Testis (tissue), 2 donors: ENCODE measurements at regions not wholly inside any gene's neighbourhood (a gene's known extent, or its start where the extent isn't known, plus 50 kb on each side); places are given as distances from the start of the nearest gene placed in this dataset.
"Not testable (repeated sequence)": the region's sequence is repeated elsewhere in the genome, so short reads cannot be mapped to it uniquely, and the experiment has no call there.

Experiments
- DNase-seq: peaks from one replicate; pipeline ENCODE4 v3.0.0-alpha.2; 2019
- H3K27ac ChIP-seq, 2 donors: fragments of 200-600 bp; sonication (generic); one replicate each; pipeline ENCODE4 v1.5.1; 2019
- H3K27me3 ChIP-seq: fragments of 200-600 bp; sonication (generic); one replicate; pipeline ENCODE4 v1.5.1; 2019
- H3K36me3 ChIP-seq: fragments of 200-600 bp; sonication (generic); one replicate; pipeline ENCODE4 v1.5.1; 2017; ENCODE audit warnings: low read depth; ENCODE audit errors: missing control alignments
- H3K4me1 ChIP-seq: fragments of 200-600 bp; sonication (generic); one replicate; pipeline ENCODE4 v1.5.1; 2019
- H3K4me3 ChIP-seq, 2 donors: fragments of 200-600 bp; sonication (generic); one replicate each; pipeline ENCODE4 v1.5.1; 2017 to 2019
- H3K9me3 ChIP-seq: fragments of 200-600 bp; sonication (generic); one replicate; pipeline ENCODE4 v1.5.1; 2017
- CTCF ChIP-seq, 3 experiments: fragments of 450-650 bp in 2 of 3; fragments of 200-600 bp in 1 of 3; sonication (generic) in 1 of 3; IDR thresholded peaks; one replicate each; pipeline ENCODE4 v1.5.1; 2016 to 2019; ENCODE audit warnings: antibody characterized with exemption in 3 of 3, mild to moderate bottlenecking in 2 of 3, moderate library complexity in 1 of 3
- POLR2A ChIP-seq: fragments of 450-650 bp; IDR thresholded peaks from one replicate; pipeline ENCODE4 v1.6.1; 2017; ENCODE audit warnings: antibody characterized with exemption, mild to moderate bottlenecking, moderate library complexity
- WGBS, 2 donors: methylation state at CpG; one replicate each; pipeline ENCODE4 v1.1.5; 2018; 5-methylcytosine and 5-hydroxymethylcytosine counted together
- intact Hi-C: fragments of 100-400 bp; cut with DNase I; formaldehyde crosslinking; loops from one replicate; pipeline ENCODE4 v1.15.1; 2023; ENCODE audit warnings: low total_unique reads

GRCh38 chr22:47304191-47304831, 541.9 kb downstream of the TBC1D22A start:
- no peaks in the 10 kb centered on the region for H3K36me3 ChIP-seq
- WGBS, 2 donors = 93 to 94% methylated on average over 5 to 22 of the region's 22 CpGs
- DNase-seq = no peak
- intact Hi-C loops = no loop called here
- no peak for TF ChIP-seq POLR2A
- TF ChIP-seq CTCF (IDR thresholded peaks at IDR 0.05) = no peak
- H3K27ac ChIP-seq = no peak overlapping the region
- peaks cover 4% of the 10 kb centered on the region for H3K4me1 ChIP-seq
- H3K4me3 ChIP-seq = no peak overlapping the region
- H3K27me3 ChIP-seq = no peaks in the 10 kb centered on the region
- H3K9me3 ChIP-seq = no peaks in the 10 kb centered on the region

DNA sequence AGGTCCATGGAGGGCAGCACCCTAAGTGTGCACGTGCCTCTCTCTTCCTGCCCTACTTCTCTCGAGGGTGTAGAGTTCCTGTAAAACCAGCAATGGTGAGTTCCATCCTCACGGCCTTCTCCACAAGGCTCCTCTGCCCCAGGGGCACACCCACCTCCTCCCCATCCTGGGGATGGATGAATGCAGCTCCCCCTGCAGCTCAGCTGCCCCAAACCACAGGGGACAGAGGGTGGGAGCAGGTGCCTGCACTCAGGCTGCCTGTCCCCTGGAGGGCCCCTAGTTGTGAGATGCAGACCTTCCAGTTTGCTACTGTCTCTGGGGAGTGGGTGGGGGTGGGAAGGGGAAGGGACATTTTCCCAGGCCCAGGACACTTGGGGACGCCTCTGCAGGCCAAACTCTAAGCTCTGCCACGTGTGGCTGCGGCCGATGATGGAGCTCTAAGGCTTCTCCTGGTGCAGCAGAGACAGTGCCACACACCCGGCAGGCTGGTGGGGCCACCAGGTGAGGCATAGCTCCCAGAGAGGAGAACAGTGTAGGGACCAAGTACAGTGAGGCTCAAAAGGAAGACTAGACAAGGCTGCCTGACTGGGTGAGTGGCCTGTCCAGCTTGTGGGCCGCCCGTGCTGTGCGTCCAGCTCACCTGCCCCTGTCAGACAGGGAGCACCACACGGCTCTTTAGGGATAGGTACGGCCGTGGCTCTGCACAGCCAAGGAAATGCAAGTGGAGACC, 540.9 kb downstream of the TBC1D22A start:
- 89 to 94% methylated on average over 11 to 14 of the region's 14 CpGs for WGBS, 2 donors
- Histone ChIP-seq H3K4me1 (peaks cover 4% of the 10 kb centered on the region), H3K27ac (no peak overlapping the region), H3K9me3 (no peaks in the 10 kb centered on the region), H3K4me3 (no peak overlapping the region), H3K27me3 (no peaks in the 10 kb centered on the region), H3K36me3 (no peaks in the 10 kb centered on the region)
- no peak for TF ChIP-seq POLR2A
- TF ChIP-seq CTCF (IDR thresholded peaks at IDR 0.05) = no peak
- intact Hi-C loops = no loop called here
- no peak for DNase-seq

GRCh38 chr22:47302587-47302986, 540.1 kb downstream of the TBC1D22A start:
- WGBS, 2 donors = 96 to 98% methylated on average over 1 of the region's 1 CpG

GRCh38 chr22:47301820-47302475, 539.5 kb downstream of the TBC1D22A start:
- no peak for DNase-seq
- Histone ChIP-seq H3K27ac (no peak overlapping the region), H3K27me3 (no peaks in the 10 kb centered on the region), H3K4me3 (no peak overlapping the region), H3K4me1 (no peaks in the 10 kb centered on the region), H3K9me3 (no peaks in the 10 kb centered on the region), H3K36me3 (no peaks in the 10 kb centered on the region)
- WGBS, 2 donors = 88 to 91% methylated on average over 8 to 13 of the region's 13 CpGs
- intact Hi-C loops = no loop called here
- TF ChIP-seq CTCF (IDR thresholded peaks at IDR 0.05) = no peak
- TF ChIP-seq POLR2A = no peak

More at GRCh38 chr22:47302587-47302986, 540.1 kb downstream of the TBC1D22A start:
- H3K4me1 ChIP-seq, intact Hi-C loops, H3K27ac ChIP-seq, H3K4me3 ChIP-seq, H3K27me3 ChIP-seq, H3K36me3 ChIP-seq, DNase-seq, H3K9me3 ChIP-seq: not testable (repeated sequence)

DNA sequence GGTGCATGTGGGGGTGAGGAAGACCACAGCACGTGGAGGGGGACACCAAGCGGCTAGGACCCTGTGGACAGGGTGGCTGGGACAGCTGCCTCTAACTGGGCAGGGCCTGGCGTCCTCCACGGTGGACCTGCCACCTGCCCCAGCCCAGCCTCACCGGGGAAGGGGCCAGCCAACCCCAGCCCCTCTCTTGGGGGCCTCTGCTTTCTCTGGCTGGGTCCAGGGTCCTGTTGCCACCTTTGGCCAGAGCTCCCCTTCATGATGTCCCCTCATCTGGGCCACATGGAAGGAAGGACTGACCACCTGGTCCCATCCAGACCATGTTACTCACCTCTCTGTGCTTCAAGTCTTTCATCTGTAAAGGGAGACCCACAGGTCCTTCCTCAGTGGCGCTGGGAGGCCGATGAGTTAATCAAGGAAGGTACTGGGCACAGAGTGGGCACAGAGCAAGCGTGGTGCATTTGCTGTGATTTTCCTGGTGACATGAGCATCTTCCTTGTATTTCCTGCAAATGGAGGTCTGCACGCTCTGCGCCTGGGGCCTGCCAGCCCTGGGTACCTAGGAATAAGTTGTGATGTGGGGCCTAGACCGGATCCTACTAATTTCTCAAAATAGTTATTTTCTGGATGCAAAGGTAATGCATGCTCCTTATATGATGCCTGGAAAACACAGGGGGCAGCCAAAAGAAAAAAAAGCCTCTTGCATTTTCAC, 538.4 kb downstream of the TBC1D22A start:
- Histone ChIP-seq H3K27ac (no peak overlapping the region), H3K9me3 (no peaks in the 10 kb centered on the region), H3K36me3 (no peaks in the 10 kb centered on the region), H3K4me3 (no peak overlapping the region), H3K27me3 (no peaks in the 10 kb centered on the region), H3K4me1 (no peaks in the 10 kb centered on the region)
- DNase-seq = no peak
- intact Hi-C loops = no loop called here
- TF ChIP-seq POLR2A (no peak), CTCF (IDR thresholded peaks at IDR 0.05) (no peak)
- WGBS, 2 donors = 89 to 96% methylated on average over 9 to 11 of the region's 11 CpGs
